Common myeloid progenitor, CD34-positive (primary cell): ENCODE measurements at regions not wholly inside any gene's neighbourhood (a gene's known extent, or its start where the extent isn't known, plus 50 kb on each side); places are given as distances from the start of the nearest gene placed in this dataset.

Experiments used
- CTCF ChIA-PET: fragments of 350-600 bp; sonication (Branson Sonifier 250); formaldehyde crosslinking; loops from one replicate; lab custom pipeline; 2021; ENCODE audit warnings: antibody characterized with exemption; lab: Charles Lee
- POLR2A ChIA-PET: fragments of 350-600 bp; sonication (Branson Sonifier 250); formaldehyde crosslinking; loops from one replicate; lab custom pipeline; 2021; ENCODE audit warnings: antibody characterized with exemption; lab: Charles Lee
- DNase-seq, 3 donors: peaks; one replicate each; pipeline versions ENCODE4 v3.0.0 to v3.0.0-alpha.2; 2013
- H3K27ac ChIP-seq, 2 experiments: 1 replicate in 1 of 2; 2 replicates in 1 of 2; pipeline ENCODE4 v1.7.0; 2013; ENCODE audit warnings: inconsistent platforms in 2 of 2, low read length in 2 of 2, mild to moderate bottlenecking in 2 of 2, low read depth in 1 of 2, moderate library complexity in 1 of 2; ENCODE audit not compliant: severe bottlenecking in 2 of 2, insufficient read depth in 1 of 2, poor library complexity in 1 of 2
- H3K27me3 ChIP-seq, 5 experiments: replicated peaks in 2 of 5; 1 replicate in 3 of 5; 2 replicates in 2 of 5; pipeline versions ENCODE4 v1.6.1 to v1.7.0; 2013; ENCODE audit warnings: low read length in 4 of 5, mild to moderate bottlenecking in 2 of 5, moderate library complexity in 2 of 5, inconsistent platforms in 1 of 5; ENCODE audit not compliant: insufficient read depth in 5 of 5, control insufficient read depth in 4 of 5
- H3K36me3 ChIP-seq, 4 experiments: 1 replicate in 2 of 4; 2 replicates in 2 of 4; pipeline versions ENCODE4 v1.6.1 to v1.7.0; 2013; ENCODE audit warnings: low read length in 3 of 4, control low read depth in 1 of 4, mild to moderate bottlenecking in 1 of 4; ENCODE audit not compliant: control insufficient read depth in 4 of 4, insufficient read depth in 4 of 4
- H3K4me1 ChIP-seq, 4 experiments: 1 replicate in 3 of 4; 2 replicates in 1 of 4; pipeline versions ENCODE4 v1.6.1 to v1.7.1; 2013; ENCODE audit warnings: low read length in 3 of 4, mild to moderate bottlenecking in 3 of 4, control low read depth in 1 of 4, inconsistent platforms in 1 of 4, moderate library complexity in 1 of 4; ENCODE audit not compliant: control insufficient read depth in 4 of 4, insufficient read depth in 4 of 4; ENCODE audit errors: control extremely low read depth in 1 of 4
- H3K4me3 ChIP-seq, 7 experiments: 1 replicate in 4 of 7; 2 replicates in 3 of 7; pipeline versions ENCODE4 v1.5.1 to v1.7.0; 2013; ENCODE audit warnings: mild to moderate bottlenecking in 7 of 7, low read length in 6 of 7, moderate library complexity in 6 of 7, inconsistent platforms in 2 of 7, low read depth in 2 of 7, control low read depth in 1 of 7; ENCODE audit not compliant: insufficient read depth in 4 of 7, control insufficient read depth in 1 of 7; ENCODE audit errors: extremely low read depth in 1 of 7
- H3K9me3 ChIP-seq, 5 experiments: 1 replicate in 4 of 5; 2 replicates in 1 of 5; pipeline versions ENCODE4 v1.6.1 to v1.7.1; 2013; ENCODE audit warnings: low read length in 4 of 5, mild to moderate bottlenecking in 2 of 5, inconsistent platforms in 1 of 5, low read depth in 1 of 5, moderate library complexity in 1 of 5; ENCODE audit not compliant: control insufficient read depth in 4 of 5, insufficient read depth in 2 of 5; ENCODE audit errors: control extremely low read depth in 1 of 5
- WGBS: methylation state at CpG from one replicate; pipeline ENCODE4 v1.1.5; 2013; ENCODE audit not compliant: insufficient coverage; 5-methylcytosine and 5-hydroxymethylcytosine counted together

- ChIA-PET POLR2A (no interaction called here), CTCF (no interaction called here)
- DNase-seq: no peak
- Histone ChIP-seq H3K4me1 (no peaks in the 10 kb centered on the region), H3K27ac (no peak overlapping the region), H3K27me3 (peaks cover 0 to 4% (median 0%) of the 10 kb centered on the region in 5 experiments), H3K4me3 (no peak overlapping the region), H3K36me3 (no peaks in the 10 kb centered on the region), H3K9me3 (no peaks in the 10 kb centered on the region)
- WGBS: 89% methylated on average over 8 of the region's 10 CpGs
These were observed 181.9 kb upstream of the MYT1L start for GRCh38 chr2:2512931-2513330.

- peaks cover 0 to 4% (median 0%) of the 10 kb centered on the region in 5 experiments for H3K9me3 ChIP-seq
- no peak overlapping the region for H3K4me3 ChIP-seq
- no peak overlapping the region for H3K27ac ChIP-seq
- POLR2A ChIA-PET: no interaction called here
- H3K27me3 ChIP-seq: no peaks in the 10 kb centered on the region
- no peak for DNase-seq
- CTCF ChIA-PET: no interaction called here
- WGBS: 91% methylated on average over 18 of the region's 20 CpGs
- no peaks in the 10 kb centered on the region for H3K4me1 ChIP-seq
- no peaks in the 10 kb centered on the region for H3K36me3 ChIP-seq
These were observed 176.4 kb upstream of the MYT1L start for GRCh38 chr2:2507417-2507997.

GRCh38 chr2:2506536-2506935 lies 175.5 kb upstream of the MYT1L start:
- Histone ChIP-seq H3K27ac (no peak overlapping the region), H3K4me3 (no peak overlapping the region), H3K36me3 (no peaks in the 10 kb centered on the region), H3K4me1 (no peaks in the 10 kb centered on the region), H3K9me3 (peaks cover 0 to 4% (median 0%) of the 10 kb centered on the region in 5 experiments), H3K27me3 (no peaks in the 10 kb centered on the region)
- CTCF ChIA-PET: no interaction called here
- POLR2A ChIA-PET: no interaction called here
- no peak for DNase-seq
- 98% methylated on average over 5 of the region's 6 CpGs for WGBS

GRCh38 chr2:2505604-2506003 lies 174.5 kb upstream of the MYT1L start:
- POLR2A ChIA-PET: no interaction called here
- CTCF ChIA-PET: no interaction called here
- Histone ChIP-seq H3K27ac (no peak overlapping the region), H3K27me3 (no peaks in the 10 kb centered on the region), H3K36me3 (no peaks in the 10 kb centered on the region), H3K4me1 (no peaks in the 10 kb centered on the region), H3K9me3 (peaks cover 0 to 4% (median 0%) of the 10 kb centered on the region in 5 experiments), H3K4me3 (no peak overlapping the region)
- no peak for DNase-seq
- WGBS: 91% methylated on average over 4 of the region's 4 CpGs

GRCh38 chr2:2503864-2504418 lies 172.9 kb upstream of the MYT1L start:
- Histone ChIP-seq H3K27me3 (no peaks in the 10 kb centered on the region), H3K27ac (no peak overlapping the region), H3K9me3 (peaks cover 0 to 4% (median 0%) of the 10 kb centered on the region in 5 experiments), H3K4me1 (no peaks in the 10 kb centered on the region), H3K36me3 (no peaks in the 10 kb centered on the region), H3K4me3 (no peak overlapping the region)
- DNase-seq: no peak
- ChIA-PET CTCF (no interaction called here), POLR2A (no interaction called here)
- 100% methylated on average over 6 of the region's 6 CpGs for WGBS

GRCh38 chr2:2502201-2502549 lies 171.1 kb upstream of the MYT1L start:
- Histone ChIP-seq H3K9me3 (peaks cover 0 to 3% (median 0%) of the 10 kb centered on the region in 5 experiments), H3K4me1 (no peaks in the 10 kb centered on the region), H3K4me3 (no peak overlapping the region), H3K27ac (no peak overlapping the region), H3K36me3 (no peaks in the 10 kb centered on the region), H3K27me3 (no peaks in the 10 kb centered on the region)
- ChIA-PET POLR2A (no interaction called here), CTCF (no interaction called here)
- WGBS: 92% methylated on average over 3 of the region's 4 CpGs
- DNase-seq: no peak

GRCh38 chr2:2501454-2502200 lies 170.6 kb upstream of the MYT1L start:
- H3K4me1 ChIP-seq: no peaks in the 10 kb centered on the region
- CTCF ChIA-PET: no interaction called here
- POLR2A ChIA-PET: no interaction called here
- no peaks in the 10 kb centered on the region for H3K36me3 ChIP-seq
- H3K9me3 ChIP-seq: peaks cover 0 to 3% (median 0%) of the 10 kb centered on the region in 5 experiments
- no peak for DNase-seq
- no peak overlapping the region for H3K4me3 ChIP-seq
- H3K27me3 ChIP-seq: no peaks in the 10 kb centered on the region
- WGBS: 95% methylated on average over 9 of the region's 9 CpGs
- H3K27ac ChIP-seq: no peak overlapping the region
